ENCODE measurements at regions not wholly inside any gene's neighbourhood (a gene's known extent, or its start where the extent isn't known, plus 50 kb on each side); places are given as distances from the start of the nearest gene placed in this dataset.
"Not testable (repeated sequence)": the region's sequence is repeated elsewhere in the genome, so short reads cannot be mapped to it uniquely, and the experiment has no call there.

- intact Hi-C loops (cut with micrococcal nuclease) = no loop called here
- DNase-seq (no peak), ATAC-seq (no peak)
Measured at GRCh38 chr6:159601211-159601610, 91.8 kb downstream of the SOD2 start.

- ATAC-seq = no peak
- DNase-seq = no peak
- intact Hi-C loops (cut with micrococcal nuclease) = no loop called here
Measured at GRCh38 chr6:159595173-159595572, 97.9 kb downstream of the SOD2 start.

- intact Hi-C loops (cut with micrococcal nuclease) = no loop called here
- ATAC-seq = no peak
- DNase-seq = no peak
Measured at GRCh38 chr6:159594750-159595117, 98.3 kb downstream of the SOD2 start.

- intact Hi-C loops (cut with micrococcal nuclease) = no loop called here
- no peak for DNase-seq
- no peak for ATAC-seq
Measured at GRCh38 chr6:159594106-159594749, 98.8 kb downstream of the SOD2 start.

- DNase-seq = peak; percentile 34
- peak; percentile 55 for ATAC-seq
- intact Hi-C loops (cut with micrococcal nuclease) = no loop called here
Measured at GRCh38 chr6:159590835-159591234, 102.2 kb downstream of the SOD2 start.

GRCh38 chr6:159586684-159587083 is 106.4 kb downstream of the SOD2 start:
- ATAC-seq = no peak

GRCh38 chr6:159582736-159583135 is 110.3 kb downstream of the SOD2 start:
- ATAC-seq = no peak
- no peak for DNase-seq
- intact Hi-C loops (cut with micrococcal nuclease) = no loop called here

More at GRCh38 chr6:159586684-159587083, 106.4 kb downstream of the SOD2 start:
- DNase-seq = no peak
- intact Hi-C loops (cut with micrococcal nuclease) = no loop called here

- no peak for ATAC-seq
- intact Hi-C loops (cut with micrococcal nuclease) = no loop called here
- no peak for DNase-seq
Measured at GRCh38 chr6:159578629-159579028, 114.4 kb downstream of the SOD2 start.

GRCh38 chr6:159577564-159577963 is 115.5 kb downstream of the SOD2 start:
- intact Hi-C loops (cut with micrococcal nuclease) = no loop called here
- ATAC-seq (no peak), DNase-seq (no peak)

- DNase-seq = no peak
- intact Hi-C loops (cut with micrococcal nuclease) = no loop called here
- no peak for ATAC-seq
Measured at GRCh38 chr6:159572439-159573110, 120.5 kb downstream of the SOD2 start.

- DNase-seq (no peak), ATAC-seq (no peak)
- intact Hi-C loops (cut with micrococcal nuclease) = no loop called here
Measured at GRCh38 chr6:159565181-159565710, 127.8 kb downstream of the SOD2 start.

- ATAC-seq (no peak), DNase-seq (no peak)
- intact Hi-C loops (cut with micrococcal nuclease) = no loop called here
Measured at GRCh38 chr6:159564456-159564855, 128.6 kb downstream of the SOD2 start.

- ATAC-seq (peak; percentile 97), DNase-seq (no peak)
- intact Hi-C loops (cut with micrococcal nuclease) = no loop called here
Measured at GRCh38 chr6:159557031-159557430, 136.0 kb downstream of the SOD2 start.

GRCh38 chr6:159555082-159555875 is 137.8 kb downstream of the SOD2 start:
- intact Hi-C loops (cut with micrococcal nuclease) = no loop called here
- ATAC-seq (peak; percentile 65), DNase-seq (no peak)

- ATAC-seq = no peak
- intact Hi-C loops (cut with micrococcal nuclease) = no loop called here
- no peak for DNase-seq
Measured at GRCh38 chr6:159541296-159541695, 151.7 kb downstream of the SOD2 start.

- no peak for ATAC-seq
- no peak for DNase-seq
- intact Hi-C loops (cut with micrococcal nuclease) = no loop called here
Measured at GRCh38 chr6:159540883-159541282, 152.2 kb downstream of the SOD2 start.

GRCh38 chr6:159540152-159540551 is 152.9 kb downstream of the SOD2 start:
- ATAC-seq (no peak), DNase-seq (no peak)
- intact Hi-C loops (cut with micrococcal nuclease) = no loop called here

- intact Hi-C loops (cut with micrococcal nuclease); ATAC-seq; DNase-seq: not testable (repeated sequence)
Measured at GRCh38 chr6:159538031-159538430, 155.0 kb downstream of the SOD2 start.

GRCh38 chr6:159535656-159536350 is 157.2 kb downstream of the SOD2 start:
- DNase-seq (no peak), ATAC-seq (no peak)
- intact Hi-C loops (cut with micrococcal nuclease) = no loop called here

- ATAC-seq = no peak
- intact Hi-C loops (cut with micrococcal nuclease) = no loop called here
- DNase-seq = no peak
Measured at GRCh38 chr6:159533568-159533967, 159.5 kb downstream of the SOD2 start.
